ENCODE measurements at regions not wholly inside any gene's neighbourhood (a gene's known extent, or its start where the extent isn't known, plus 50 kb on each side); places are given as distances from the start of the nearest gene placed in this dataset.

GRCh38 chr4:71882113-71882841 lies 98.4 kb upstream of the GC start:
- TF ChIP-seq EZH2 (IDR thresholded peaks at IDR 0.05; ENCODE audit: borderline replicate concordance) (no peak), CTCF (IDR thresholded peaks at IDR 0.05; ENCODE audit: poor library complexity) (no peak), EZH2phosphoT487 (IDR thresholded peaks at IDR 0.05; ENCODE audit: low read depth, severe bottlenecking, unreplicated experiment) (no peak)
